ENCODE measurements at regions not wholly inside any gene's neighbourhood (a gene's known extent, or its start where the extent isn't known, plus 50 kb on each side); places are given as distances from the start of the nearest gene placed in this dataset.

DNA sequence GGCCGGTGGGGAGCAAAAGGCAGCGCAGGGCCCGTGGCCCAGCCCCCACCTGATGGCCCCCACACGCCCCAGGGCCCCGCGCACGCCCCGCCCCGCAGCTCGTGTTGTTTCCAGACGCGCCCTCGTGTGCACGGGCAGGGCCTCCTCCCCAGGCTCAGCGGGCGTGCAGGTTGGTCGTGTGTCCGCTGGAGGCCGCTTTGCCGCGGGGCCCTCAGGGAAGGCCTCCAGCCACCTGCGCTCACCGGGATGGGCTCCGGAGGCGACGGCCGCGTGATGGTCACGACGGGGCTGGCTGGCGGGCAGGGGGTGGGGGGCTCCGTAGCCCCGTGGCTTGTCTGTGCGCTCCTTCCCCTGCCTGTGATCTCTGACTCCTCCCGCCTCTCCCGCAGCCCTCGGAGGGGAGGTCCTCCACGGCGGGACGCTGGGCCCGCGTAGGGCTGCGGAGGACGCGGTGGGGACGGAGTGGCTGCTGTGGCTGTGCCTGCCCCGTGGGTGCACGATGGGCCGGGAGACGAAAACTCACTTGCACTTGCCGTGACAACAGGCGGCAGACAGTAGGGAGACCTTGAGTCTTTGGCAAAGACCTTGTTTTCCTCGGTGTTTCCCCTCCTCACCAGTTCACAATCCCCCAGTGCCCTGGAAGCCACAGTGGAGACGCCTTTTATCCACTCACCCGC, 67.1 kb downstream of the RTP5 start:
- TF ChIP-seq YBX1 (IDR thresholded peaks at IDR 0.05) (no peak), ZNF592 (IDR thresholded peaks at IDR 0.05) (no peak), CTCF (IDR thresholded peaks at IDR 0.05 in 2 of 3, conservative IDR thresholded peaks at IDR 0.05 in 1 of 3; ENCODE audit: control insufficient read depth in 2 of 3, extremely low read depth in 1 of 3, insufficient read depth in 1 of 3, low read depth in 3 of 3, low read length in 3 of 3) (no peak), ZNF274 (IDR thresholded peaks at IDR 0.05; ENCODE audit: insufficient read depth, insufficient read length) (no peak), CEBPZ (IDR thresholded peaks at IDR 0.05; ENCODE audit: low read depth, low read length) (no peak), SMC3 (IDR thresholded peaks at IDR 0.05; ENCODE audit: borderline replicate concordance, low read length) (no peak), HDGF (IDR thresholded peaks at IDR 0.05) (no peak), ZBTB33 (IDR thresholded peaks at IDR 0.05) (no peak), POLR2A (IDR thresholded peaks at IDR 0.05; ENCODE audit: low read depth, low read length) (no peak), PML (IDR thresholded peaks at IDR 0.05; ENCODE audit: low read length) (no peak)
- TF ChIP-seq, protein P1, sequence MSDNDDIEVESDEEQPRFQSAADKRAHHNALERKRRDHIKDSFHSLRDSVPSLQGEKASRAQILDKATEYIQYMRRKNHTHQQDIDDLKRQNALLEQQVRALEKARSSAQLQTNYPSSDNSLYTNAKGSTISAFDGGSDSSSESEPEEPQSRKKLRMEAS (IDR thresholded peaks at IDR 0.05; ENCODE audit: low read depth, low read length) = no peak
